ENCODE measurements at regions not wholly inside any gene's neighbourhood (a gene's known extent, or its start where the extent isn't known, plus 50 kb on each side); places are given as distances from the start of the nearest gene placed in this dataset.

- intact Hi-C loops (cut with micrococcal nuclease), result no loop called here
Observed at GRCh38 chr10:69715899-69716606, 85.7 kb upstream of the COL13A1 start.

- intact Hi-C loops (cut with micrococcal nuclease), result loop anchor here (1.0 kb wide), 2 partner anchors 73 to 202 kb away; no protein-coding TSS in a partner anchor
Observed at GRCh38 chr10:69716711-69717560, 84.8 kb upstream of the COL13A1 start.

GRCh38 chr10:69718951-69719350 is 82.8 kb upstream of the COL13A1 start:
- intact Hi-C loops (cut with micrococcal nuclease), result no loop called here

GRCh38 chr10:69721690-69722310 is 79.9 kb upstream of the COL13A1 start:
- intact Hi-C loops (cut with micrococcal nuclease), result no loop called here

- intact Hi-C loops (cut with micrococcal nuclease), result no loop called here
Observed at GRCh38 chr10:69723653-69724052, 78.1 kb upstream of the COL13A1 start.

- intact Hi-C loops (cut with micrococcal nuclease), result no loop called here
Observed at GRCh38 chr10:69726850-69727249, 74.9 kb upstream of the COL13A1 start.

- intact Hi-C loops (cut with micrococcal nuclease), result no loop called here
Observed at GRCh38 chr10:69728335-69728870, 73.3 kb upstream of the COL13A1 start.

- intact Hi-C loops (cut with micrococcal nuclease), result no loop called here
Observed at GRCh38 chr10:69729326-69730048, 72.2 kb upstream of the COL13A1 start.

- intact Hi-C loops (cut with micrococcal nuclease), result no loop called here
Observed at GRCh38 chr10:69730251-69731156, 71.2 kb upstream of the COL13A1 start.

- intact Hi-C loops (cut with micrococcal nuclease), result no loop called here
Observed at GRCh38 chr10:69731184-69731583, 70.5 kb upstream of the COL13A1 start.

GRCh38 chr10:69731698-69732097 is 70.0 kb upstream of the COL13A1 start:
- intact Hi-C loops (cut with micrococcal nuclease), result no loop called here

GRCh38 chr10:69732147-69732825 is 69.4 kb upstream of the COL13A1 start:
- intact Hi-C loops (cut with micrococcal nuclease), result no loop called here

- intact Hi-C loops (cut with micrococcal nuclease), result no loop called here
Observed at GRCh38 chr10:69732826-69733150, 68.9 kb upstream of the COL13A1 start.

GRCh38 chr10:69733791-69734261 is 67.9 kb upstream of the COL13A1 start:
- intact Hi-C loops (cut with micrococcal nuclease), result no loop called here

- intact Hi-C loops (cut with micrococcal nuclease), result no loop called here
Observed at GRCh38 chr10:69734416-69734796, 67.3 kb upstream of the COL13A1 start.

- intact Hi-C loops (cut with micrococcal nuclease), result no loop called here
Observed at GRCh38 chr10:69734797-69735468, 66.8 kb upstream of the COL13A1 start.

GRCh38 chr10:69736886-69737641 is 64.6 kb upstream of the COL13A1 start:
- intact Hi-C loops (cut with micrococcal nuclease), result no loop called here

- intact Hi-C loops (cut with micrococcal nuclease), result no loop called here
Observed at GRCh38 chr10:69738071-69738470, 63.6 kb upstream of the COL13A1 start.

Data from T-helper 1 cell treated with Interleukin-12 subunit alpha and Interleukin-12 subunit beta and Interleukin-4 antibody, amounts not matched to agents 30 ng/mL and 1 ng/mL, for 36 hours (primary cell).